HG03432 (cell line): ENCODE measurements at regions not wholly inside any gene's neighbourhood (a gene's known extent, or its start where the extent isn't known, plus 50 kb on each side); places are given as distances from the start of the nearest gene placed in this dataset.

Source experiments
- ATAC-seq: cut with Tn5 transposase; IDR thresholded peaks from one replicate; pipeline ENCODE4 v1.9.1; 2021; ENCODE audit warnings: mild to moderate bottlenecking, moderate library complexity; ENCODE audit not compliant: unreplicated experiment

- no peak for ATAC-seq
Measured at GRCh38 chr2:200013906-200014305, 58.5 kb downstream of the MAIP1 start.

- peak; percentile 62 for ATAC-seq
Measured at GRCh38 chr2:200021449-200022114, 66.2 kb downstream of the MAIP1 start.

DNA sequence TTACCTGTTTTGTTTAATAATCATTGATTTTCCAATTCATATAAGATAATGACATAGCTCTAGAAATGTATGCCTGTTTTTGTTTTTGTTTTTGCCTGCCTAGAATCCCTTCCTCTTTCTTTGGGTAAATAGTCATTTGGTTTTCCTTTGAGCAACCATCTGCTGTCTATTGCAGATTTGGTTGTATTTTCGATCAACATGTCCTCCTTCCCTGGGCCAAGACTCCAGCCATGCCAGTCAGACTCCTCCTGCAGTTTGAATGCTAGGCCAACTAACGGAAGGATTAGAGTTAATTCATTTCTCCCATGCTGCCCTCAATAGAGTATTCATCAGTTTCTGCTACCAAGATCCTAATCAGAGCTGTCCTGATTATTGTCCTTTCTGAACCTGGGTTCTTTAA lies 67.1 kb downstream of the MAIP1 start:
- no peak for ATAC-seq

DNA sequence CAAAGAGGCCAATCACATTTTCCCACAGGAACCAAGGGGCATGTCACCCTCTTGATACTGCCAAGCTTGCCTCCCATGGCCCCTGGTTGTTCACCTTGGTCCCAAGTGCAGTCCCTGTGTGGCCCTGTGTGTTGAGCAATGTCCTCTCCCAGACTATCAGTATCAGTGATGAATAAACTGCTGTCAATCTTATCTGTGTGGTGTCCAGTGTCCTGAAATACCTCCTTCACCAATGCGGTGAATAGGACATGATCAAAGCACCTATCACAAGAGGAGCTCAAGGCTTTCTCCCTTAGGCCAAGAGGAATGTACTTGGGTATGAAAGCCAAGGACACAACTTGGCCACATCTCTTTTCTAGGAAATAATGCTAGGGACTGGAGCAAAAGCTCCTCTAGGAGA lies 68.2 kb downstream of the MAIP1 start:
- ATAC-seq = no peak

DNA sequence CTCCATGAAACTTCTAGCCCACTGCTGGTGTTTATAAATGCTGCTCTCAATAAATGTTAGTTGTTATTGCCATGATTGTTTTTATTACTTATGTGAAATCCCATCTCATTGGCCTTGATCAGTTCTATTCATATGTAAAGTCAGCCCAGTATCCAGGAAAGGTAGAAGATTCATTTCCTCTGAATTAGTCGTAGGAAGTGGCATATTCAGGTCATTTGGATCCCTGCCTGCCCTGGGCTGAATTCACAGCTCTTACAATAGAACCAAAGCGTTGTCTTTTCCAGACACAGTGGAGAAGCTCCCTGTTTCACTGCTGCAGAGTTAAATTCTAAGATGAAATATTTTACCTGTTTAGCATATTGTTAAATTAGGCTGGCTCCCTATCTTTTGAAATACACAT lies 70.3 kb downstream of the MAIP1 start:
- ATAC-seq = no peak

DNA sequence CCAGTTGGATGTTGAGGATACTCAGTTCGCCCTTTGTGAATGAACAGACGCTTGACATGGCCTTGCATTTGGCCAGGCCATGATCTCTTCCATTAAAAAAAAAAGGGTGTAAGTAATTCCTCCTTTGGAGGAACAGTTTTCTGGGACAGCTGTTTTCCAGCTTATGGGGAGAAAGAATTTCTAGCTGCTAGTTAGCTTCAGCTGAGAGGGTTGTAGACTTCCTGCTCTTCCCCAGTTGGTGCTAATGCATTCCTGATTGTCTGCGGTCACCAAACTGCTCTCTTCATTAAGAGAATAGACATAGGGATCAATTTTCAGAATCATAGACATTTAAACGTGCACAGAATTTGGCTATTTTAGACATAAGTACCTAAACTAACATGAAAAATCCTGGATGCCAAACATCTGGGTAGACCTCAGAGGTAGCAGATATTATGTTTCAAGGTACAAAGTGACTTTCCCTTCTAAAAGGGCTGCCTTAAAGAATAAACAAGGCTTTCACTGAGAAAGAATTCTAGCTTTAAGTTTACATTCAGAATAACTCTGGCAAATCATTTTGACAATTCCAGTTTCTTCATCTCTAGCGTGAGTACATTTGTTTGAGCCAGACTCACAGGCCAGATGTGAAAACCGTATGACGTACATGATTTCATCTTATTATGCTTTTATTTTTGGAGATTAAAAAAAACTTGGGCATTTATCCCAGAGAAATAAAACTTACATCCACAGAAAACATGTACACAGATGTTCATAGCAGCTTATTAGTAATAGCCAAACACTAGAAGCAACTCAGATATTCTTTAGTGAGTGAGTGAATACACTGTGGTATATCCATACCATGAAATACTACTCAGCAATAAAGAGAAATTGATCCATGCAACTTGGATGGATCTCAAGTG lies 71.2 kb downstream of the MAIP1 start:
- ATAC-seq = no peak

- ATAC-seq = no peak
Measured at GRCh38 chr2:200028998-200029397, 73.6 kb downstream of the MAIP1 start.

GRCh38 chr2:200032895-200033294 lies 77.5 kb downstream of the MAIP1 start:
- no peak for ATAC-seq

- ATAC-seq = no peak
Measured at GRCh38 chr2:200033929-200034328, 78.5 kb downstream of the MAIP1 start.

DNA sequence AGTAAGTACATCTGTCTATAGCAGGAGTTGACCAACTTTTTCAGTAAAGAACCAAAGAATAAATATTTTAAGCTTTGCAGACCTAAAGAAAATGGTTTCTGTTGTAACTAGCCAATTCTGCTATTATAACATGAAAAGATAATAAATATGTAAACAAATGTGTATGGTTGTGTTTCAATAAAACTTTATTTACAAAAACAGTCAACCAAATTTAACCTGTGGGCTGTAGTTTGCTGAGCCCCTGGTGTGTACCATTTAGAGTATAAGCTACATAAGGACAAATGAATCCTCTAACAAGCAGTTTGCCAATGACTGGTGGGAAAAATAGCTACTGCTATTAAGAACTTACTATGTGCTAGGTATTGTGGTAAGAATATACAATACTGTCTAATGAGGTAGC lies 79.4 kb downstream of the MAIP1 start:
- ATAC-seq = no peak

DNA sequence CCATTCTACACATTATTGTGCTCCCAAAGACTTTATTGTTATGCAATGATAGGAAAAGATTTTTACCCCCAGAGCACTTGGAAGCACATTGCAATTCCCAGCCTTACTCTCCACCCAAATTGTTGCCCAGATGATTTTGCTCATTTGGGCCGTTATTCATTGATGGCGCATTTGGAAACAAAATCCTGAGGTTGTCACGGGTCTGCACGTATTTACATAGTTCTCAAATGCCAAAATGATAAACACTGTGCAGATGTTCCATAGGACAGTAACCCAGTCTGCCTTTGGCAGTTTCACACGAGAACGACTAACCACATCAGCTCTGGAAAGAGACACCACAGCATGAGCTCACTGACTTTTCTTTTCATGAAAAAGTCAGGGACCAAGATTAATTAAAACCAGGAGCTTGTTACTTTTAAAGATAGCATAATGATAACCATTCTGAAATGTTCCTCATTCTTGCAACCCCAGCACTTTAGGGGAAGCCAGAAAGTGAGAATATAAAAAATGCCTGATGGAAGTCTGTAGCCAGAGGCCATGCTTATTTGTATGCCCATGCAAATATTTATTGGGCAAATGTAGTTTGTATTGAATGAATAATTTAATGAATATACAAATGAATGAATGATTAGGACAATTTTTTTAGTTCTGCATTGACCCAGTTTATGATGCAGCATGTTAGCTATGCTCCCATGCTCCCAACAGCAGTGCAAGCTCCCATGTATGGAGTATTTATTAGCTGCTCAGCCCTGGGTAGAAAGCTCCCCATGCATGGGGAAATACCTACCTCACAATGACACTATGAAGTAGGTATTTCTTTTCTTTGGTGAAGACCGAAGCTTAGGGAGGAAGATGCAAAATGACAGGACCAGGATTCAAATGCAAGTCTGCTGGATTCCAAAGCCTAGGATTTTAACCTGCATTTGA lies 84.6 kb downstream of the MAIP1 start:
- no peak for ATAC-seq

GRCh38 chr2:200040831-200041230 lies 85.4 kb downstream of the MAIP1 start:
- ATAC-seq = no peak

DNA sequence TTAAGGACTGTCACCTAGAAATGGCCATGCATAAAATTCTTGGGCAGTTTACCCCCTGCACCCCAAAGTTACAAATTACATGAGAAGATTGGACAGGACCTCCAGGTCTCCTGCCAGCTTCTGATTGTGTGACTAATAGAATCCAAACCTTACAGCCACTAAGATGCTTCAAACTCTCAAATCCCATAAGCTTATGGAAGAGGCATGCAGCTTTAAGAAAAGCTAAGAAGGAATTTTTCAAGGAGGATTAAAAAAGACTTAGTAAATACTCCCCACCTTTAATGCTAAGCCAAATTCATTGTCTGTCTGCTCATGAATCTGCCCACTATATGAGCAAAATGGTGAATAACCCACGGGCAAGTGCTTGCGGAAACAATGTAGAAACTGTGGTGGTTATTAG lies 86.3 kb downstream of the MAIP1 start:
- ATAC-seq = no peak

DNA sequence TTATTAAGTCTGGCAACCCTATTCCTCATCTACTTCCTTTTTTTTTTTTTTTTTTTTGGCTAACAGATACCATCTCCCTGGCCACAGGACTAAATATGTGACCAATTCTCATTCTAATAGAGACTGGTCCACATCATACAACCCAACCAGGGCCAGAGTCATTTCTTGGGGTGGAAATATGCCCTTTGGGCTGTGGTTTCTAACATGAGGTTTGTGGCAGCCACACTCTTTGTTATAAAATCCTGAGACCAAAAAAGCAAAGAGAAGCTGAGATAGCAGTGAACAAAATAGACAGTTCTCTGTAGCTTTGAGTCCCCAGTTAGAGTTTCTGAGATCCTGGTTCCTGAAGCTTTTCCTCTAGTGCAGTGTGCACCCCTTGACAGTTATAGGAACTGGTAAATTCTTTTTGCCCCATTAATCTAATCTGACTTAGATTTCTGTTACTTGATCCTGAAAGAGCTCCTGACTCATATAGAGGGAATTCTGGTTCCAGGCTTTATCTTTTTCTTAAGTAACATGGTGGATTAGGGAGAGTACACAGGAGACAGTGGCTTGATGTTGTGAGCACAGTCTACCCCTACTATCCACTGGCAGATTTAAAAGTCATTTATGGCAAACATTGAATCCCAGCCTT lies 86.8 kb downstream of the MAIP1 start:
- ATAC-seq = no peak

GRCh38 chr2:200042944-200043343 lies 87.6 kb downstream of the MAIP1 start:
- ATAC-seq = no peak

- no peak for ATAC-seq
Measured at GRCh38 chr2:200044453-200044852, 89.1 kb downstream of the MAIP1 start.

GRCh38 chr2:200048421-200048820 lies 93.0 kb downstream of the MAIP1 start:
- ATAC-seq = no peak

GRCh38 chr2:200049086-200049485 lies 93.7 kb downstream of the MAIP1 start:
- ATAC-seq = no peak

DNA sequence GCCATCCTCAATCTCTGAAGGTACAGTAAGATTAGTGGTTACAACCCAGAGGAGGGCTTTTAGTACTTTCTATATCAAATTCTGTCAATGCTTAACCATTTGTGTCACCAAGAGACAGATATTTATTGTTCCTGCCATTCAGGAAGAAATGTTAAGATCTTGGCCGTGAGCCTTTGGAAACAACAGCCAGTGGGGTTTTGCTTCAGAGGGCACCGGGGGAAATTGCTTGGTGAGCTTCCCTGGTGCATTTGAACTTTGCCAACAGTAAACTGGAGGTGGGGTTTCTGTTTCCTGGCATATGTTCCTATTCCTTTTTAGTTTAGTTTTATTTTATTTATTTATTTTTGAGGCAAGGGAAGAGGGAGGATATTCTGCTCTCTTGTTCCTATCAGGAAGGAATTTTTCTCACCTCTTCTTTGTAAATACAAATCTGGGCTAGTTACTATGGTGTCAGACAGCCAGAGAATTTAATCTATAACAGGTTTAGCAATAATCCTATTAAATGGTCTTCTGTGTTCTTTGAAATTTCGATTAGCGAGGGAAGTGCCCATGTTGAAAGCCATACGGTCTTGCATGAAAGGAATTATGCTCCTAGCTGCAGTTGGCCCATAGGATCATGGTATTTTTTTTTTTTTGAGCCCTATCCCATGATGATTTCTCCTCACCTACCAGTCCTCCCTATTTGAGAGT lies 95.7 kb downstream of the MAIP1 start:
- ATAC-seq = no peak

DNA sequence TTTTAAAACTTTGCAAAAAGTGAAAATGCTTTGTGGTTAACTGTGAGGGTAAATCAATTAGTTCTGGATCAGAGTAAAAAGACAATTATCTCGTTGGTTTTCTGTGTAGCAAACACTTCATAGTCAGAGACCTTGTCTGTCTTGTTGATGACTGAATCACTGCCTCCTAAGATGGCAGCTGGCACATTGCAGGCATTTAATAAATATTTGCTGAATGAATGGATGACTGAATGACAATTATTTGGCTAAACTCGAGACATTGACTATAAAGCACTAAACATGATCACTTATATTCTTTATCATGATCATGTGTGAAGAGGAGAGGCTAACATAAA lies 96.2 kb downstream of the MAIP1 start:
- no peak for ATAC-seq
